Epithelial cell of prostate (primary cell): ENCODE measurements at regions not wholly inside any gene's neighbourhood (a gene's known extent, or its start where the extent isn't known, plus 50 kb on each side); places are given as distances from the start of the nearest gene placed in this dataset.

Experiments
- DNase-seq: peaks from one replicate; pipeline ENCODE4 v3.0.0-alpha.2; 2011; ENCODE audit warnings: low read depth, low spot score
- H3K27ac ChIP-seq: fragments of 450-650 bp; 2 replicates; pipeline ENCODE4 v1.5.1; 2017; ENCODE audit warnings: mild to moderate bottlenecking

GRCh38 chr18:42576124-42576523, 539.4 kb downstream of the RIT2 start:
- no peak for DNase-seq
- H3K27ac ChIP-seq = no peak overlapping the region

DNA sequence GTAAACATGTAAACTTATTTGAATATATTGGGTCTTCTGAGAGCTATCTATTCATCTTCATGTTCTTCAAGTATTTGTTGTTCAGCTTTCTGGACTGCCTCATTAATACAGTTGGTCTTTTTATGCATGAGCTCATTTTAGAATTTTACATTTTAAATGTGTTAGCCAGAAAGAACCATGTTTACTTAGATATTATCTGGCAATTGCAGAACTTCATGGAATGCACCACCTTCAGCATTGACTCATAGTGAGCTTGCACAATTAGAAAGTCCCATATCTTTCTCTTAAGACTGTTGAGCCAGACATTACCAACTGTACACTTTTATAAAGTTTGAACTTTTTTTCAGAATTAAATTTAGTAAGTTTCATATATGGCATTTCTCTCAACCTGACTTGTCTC, 536.7 kb downstream of the RIT2 start:
- H3K27ac ChIP-seq = no peak overlapping the region
- DNase-seq = peak; percentile 2

DNA sequence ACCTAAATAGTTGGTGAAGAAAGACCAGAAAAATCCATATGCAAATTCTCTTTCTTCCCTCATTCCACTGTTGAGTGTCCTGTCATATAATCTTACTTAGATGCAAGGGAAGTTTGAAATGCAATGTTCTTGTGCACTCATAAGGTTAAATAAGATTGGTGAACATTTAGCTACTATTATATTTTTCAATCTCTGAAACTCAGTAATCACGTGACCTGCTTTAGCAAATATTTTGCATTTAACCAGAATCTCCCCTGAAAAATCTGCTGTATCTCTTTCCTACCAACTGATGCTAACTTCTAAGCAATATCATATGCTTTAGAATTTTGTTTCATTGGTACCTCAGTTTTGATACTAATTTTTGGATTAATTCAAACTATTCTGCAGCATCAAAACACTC, 533.2 kb downstream of the RIT2 start:
- H3K27ac ChIP-seq = no peak overlapping the region
- no peak for DNase-seq

DNA sequence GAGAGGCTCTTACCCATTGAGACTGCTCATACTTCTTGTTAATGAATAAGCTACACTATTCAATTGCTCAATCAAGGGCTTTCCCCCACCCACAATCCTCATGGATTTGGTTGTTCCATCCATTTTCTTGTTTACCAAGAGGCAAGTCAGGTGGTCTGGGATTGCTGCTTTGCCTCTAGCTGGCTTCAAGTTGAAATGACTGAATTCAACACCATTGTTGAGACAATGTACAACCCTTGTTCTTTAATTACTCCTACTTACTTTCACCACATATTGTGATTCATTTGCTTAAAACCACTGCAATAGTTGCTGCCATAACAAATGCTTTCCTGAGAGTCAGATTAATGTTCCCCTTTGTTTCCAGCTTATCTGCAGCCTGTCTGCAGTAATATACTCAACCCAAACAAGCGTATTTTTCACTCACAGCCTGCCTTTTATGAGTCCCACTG, 532.2 kb downstream of the RIT2 start:
- no peak for DNase-seq

GRCh38 chr18:42586601-42587000, 528.9 kb downstream of the RIT2 start:
- no peak overlapping the region for H3K27ac ChIP-seq
- DNase-seq = no peak

More for the DNA sequence above, 532.2 kb downstream of the RIT2 start:
- no peak overlapping the region for H3K27ac ChIP-seq

DNA sequence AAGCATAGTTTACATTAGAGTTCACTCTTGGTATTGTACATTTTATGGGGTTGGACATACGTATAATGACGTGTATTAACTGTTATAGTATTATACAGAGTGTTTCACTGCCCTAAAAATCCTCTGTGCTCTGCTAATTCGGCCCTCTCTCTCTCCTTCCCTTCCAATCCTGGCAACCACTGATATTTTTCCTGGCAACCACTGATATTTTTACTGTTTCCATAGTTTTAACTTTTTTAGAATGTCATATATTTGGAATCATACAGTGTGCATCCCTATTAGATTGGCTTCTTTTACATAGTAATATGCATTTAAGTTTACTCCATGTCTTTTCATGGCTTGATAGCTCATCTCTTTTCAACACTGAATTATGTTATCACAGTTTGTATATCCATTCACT, 526.7 kb downstream of the RIT2 start:
- H3K27ac ChIP-seq = no peak overlapping the region
- DNase-seq = no peak

DNA sequence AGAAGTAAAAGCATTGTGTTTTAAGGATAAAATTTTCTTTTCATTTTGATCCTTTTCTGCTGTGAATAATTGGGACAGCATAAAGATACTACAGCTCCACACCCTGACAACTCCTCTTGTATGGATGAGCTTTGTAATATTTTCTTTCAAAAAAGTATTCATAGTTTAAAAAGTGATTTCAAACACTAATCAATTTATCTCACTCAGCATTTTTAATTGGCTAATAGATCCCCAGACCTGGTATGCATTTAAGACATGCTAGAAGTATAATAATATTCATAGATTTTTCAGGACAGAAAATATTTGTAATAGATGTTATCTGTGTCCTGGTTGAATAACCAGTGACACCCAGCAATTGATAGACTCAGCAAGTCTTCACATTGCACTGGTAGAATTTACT, 510.7 kb downstream of the RIT2 start:
- no peak for DNase-seq
- no peak overlapping the region for H3K27ac ChIP-seq

- DNase-seq = no peak
- no peak overlapping the region for H3K27ac ChIP-seq
These were observed 508.5 kb downstream of the RIT2 start for GRCh38 chr18:42606886-42607495.

- no peak for DNase-seq
- no peak overlapping the region for H3K27ac ChIP-seq
These were observed 504.4 kb downstream of the RIT2 start for GRCh38 chr18:42611134-42611533.

DNA sequence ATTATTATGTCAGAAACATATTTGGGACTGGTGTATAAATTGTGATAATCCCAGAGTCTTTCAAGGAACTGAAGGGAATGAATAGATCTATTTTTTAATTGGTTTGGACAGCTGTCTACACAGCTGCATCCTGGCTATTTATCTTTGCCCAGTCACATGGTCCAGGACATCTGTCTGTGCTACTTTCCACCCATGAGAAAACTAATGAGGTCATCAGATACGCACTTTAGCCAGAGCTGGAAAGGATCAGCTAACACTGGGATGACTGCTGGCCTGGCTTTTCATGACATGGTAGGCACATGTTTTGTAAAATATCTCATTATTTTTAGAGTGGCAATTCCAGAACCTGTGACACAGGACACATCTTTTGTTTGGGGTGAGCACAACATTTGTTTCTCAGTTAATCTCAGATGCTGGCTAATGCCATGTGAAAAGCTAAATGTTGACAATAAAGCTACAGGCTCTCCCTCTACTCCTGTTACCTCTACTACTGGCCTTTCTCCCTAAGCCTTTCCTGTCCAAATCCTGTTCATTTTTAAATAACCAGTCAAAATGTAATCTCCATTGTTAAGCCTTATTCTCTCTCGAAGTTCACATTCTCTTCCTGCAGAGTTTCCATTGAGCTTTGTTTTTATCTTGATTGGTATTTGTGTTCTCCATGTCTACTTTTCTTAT, 500.7 kb downstream of the RIT2 start:
- H3K27ac ChIP-seq = no peak overlapping the region
- DNase-seq = no peak

GRCh38 chr18:42617221-42617620, 498.3 kb downstream of the RIT2 start:
- H3K27ac ChIP-seq = no peak overlapping the region
- no peak for DNase-seq

- H3K27ac ChIP-seq = no peak overlapping the region
- DNase-seq = no peak
These were observed 495.7 kb downstream of the RIT2 start for GRCh38 chr18:42619771-42620170.

- no peak overlapping the region for H3K27ac ChIP-seq
- no peak for DNase-seq
These were observed 494.8 kb downstream of the RIT2 start for GRCh38 chr18:42620657-42621056.

- DNase-seq = no peak
- no peak overlapping the region for H3K27ac ChIP-seq
These were observed 491.6 kb downstream of the RIT2 start for GRCh38 chr18:42623935-42624334.

- no peak overlapping the region for H3K27ac ChIP-seq
- DNase-seq = no peak
These were observed 482.7 kb downstream of the RIT2 start for GRCh38 chr18:42632801-42633200.

- H3K27ac ChIP-seq = no peak overlapping the region
- no peak for DNase-seq
These were observed 480.0 kb downstream of the RIT2 start for GRCh38 chr18:42635378-42636048.

GRCh38 chr18:42636309-42636708, 479.2 kb downstream of the RIT2 start:
- no peak overlapping the region for H3K27ac ChIP-seq
- DNase-seq = no peak

GRCh38 chr18:42640160-42640559, 475.3 kb downstream of the RIT2 start:
- no peak overlapping the region for H3K27ac ChIP-seq
- peak; percentile 53 for DNase-seq

GRCh38 chr18:42641996-42642395, 473.5 kb downstream of the RIT2 start:
- no peak for DNase-seq
- no peak overlapping the region for H3K27ac ChIP-seq

- peak; percentile 20 for DNase-seq
- no peak overlapping the region for H3K27ac ChIP-seq
These were observed 470.8 kb downstream of the RIT2 start for GRCh38 chr18:42644729-42645131.

DNA sequence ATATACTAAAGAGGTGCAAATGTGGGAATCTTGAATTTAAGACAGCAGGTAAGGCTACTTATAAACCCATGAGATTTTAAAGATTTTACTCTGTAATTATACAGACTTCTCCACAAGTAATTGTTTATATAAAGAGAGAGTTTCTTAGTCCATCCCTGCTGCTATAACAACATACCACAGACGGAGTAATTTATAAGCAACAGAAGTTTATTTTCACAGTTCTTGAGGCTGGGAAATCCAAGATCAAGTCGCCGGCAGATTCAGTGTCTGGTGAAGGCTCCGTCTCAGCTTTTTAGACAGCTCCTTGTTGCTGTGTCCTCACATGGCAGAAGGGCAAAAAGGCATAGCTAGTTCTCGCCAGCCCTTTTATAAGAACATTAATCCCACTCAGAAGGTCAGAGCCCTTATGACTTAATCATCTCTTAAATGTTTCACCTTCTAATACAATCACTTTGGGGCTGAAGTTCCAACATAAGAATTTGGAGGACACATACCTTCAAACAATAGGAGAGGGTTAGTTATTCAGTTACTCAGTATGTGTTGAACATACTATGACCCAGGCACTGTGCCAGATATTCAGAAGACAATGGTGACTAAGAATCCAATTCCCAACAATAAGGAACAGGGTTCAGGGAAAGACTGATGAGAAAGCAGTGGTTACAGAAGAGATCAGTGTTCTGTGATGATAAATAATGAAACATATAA, 466.0 kb downstream of the RIT2 start:
- peak; percentile 14 for DNase-seq
- no peak overlapping the region for H3K27ac ChIP-seq
